Caki2 (cell line): ENCODE measurements at regions not wholly inside any gene's neighbourhood (a gene's known extent, or its start where the extent isn't known, plus 50 kb on each side); places are given as distances from the start of the nearest gene placed in this dataset.
"Not testable (repeated sequence)": the region's sequence is repeated elsewhere in the genome, so short reads cannot be mapped to it uniquely, and the experiment has no call there.

Experiments used
- DNase-seq: peaks from one replicate; pipeline ENCODE4 v3.0.0-alpha.2; 2015; ENCODE audit warnings: low read depth
- in situ Hi-C: cut with HindIII; loops from 2 replicates; pipeline ENCODE4 v1.10.0; 2016; ENCODE audit warnings: low sequenced_read_pairs, low pct_unique_long_range_greater_than_20kb, mixed read lengths

DNA sequence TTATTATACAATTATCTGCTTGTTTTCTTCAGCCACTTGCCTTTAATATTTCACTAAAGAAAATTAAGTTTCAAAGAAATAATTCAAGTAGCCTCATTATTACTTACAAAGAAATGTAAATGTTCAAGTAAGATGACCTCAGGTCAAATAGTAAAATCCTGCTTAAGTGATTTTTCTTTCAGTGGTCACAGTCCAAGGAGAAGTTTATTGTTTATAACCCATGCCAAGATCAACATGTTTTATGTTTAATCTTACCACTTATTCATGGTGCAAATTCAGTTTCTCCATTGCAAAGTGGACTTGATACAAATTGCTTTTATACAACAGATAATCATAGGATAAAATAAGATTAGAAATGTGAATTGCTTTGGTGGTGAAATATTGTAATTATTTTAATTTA, 370.2 kb upstream of the FLRT2 start:
- no peak for DNase-seq
- in situ Hi-C loops: no loop called here

DNA sequence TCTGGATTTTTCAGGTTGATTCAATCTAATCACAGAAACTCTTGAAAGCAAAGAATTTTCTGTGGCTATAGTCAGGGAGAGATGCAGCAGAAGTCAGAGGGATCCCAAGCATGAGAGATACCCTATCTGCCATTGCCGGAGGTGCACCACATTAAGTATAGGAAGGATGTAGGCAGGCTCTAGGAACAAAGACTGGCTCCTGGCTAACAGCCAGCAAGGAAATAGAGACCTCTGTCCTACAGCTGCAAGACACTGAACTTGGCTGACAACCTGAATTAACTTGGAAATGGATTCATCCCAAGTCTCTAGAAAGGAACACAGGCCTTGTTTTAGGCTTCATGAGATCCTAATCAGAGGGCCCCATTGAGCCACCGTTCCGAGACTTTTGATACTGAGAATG, 364.9 kb upstream of the FLRT2 start:
- DNase-seq: no peak
- in situ Hi-C loops: no loop called here

DNA sequence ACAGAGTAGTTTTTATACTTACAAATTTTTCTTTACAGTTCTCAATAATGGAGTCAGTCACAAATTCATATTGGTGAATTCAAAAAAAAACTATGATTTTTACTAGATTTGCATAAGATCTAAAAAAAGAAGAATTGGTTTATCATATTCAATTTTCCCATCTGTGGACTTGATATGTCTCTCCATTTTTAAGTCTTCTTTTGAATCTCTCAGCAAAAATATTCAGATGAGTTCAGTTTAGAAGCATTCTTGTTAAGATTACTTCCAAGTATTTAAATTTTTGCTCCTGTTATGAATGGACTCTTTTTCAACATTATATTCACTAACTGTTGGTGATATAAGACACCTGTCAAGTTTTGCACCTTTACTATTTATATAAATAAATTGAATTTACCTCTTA, 360.6 kb upstream of the FLRT2 start:
- no peak for DNase-seq
- in situ Hi-C loops: no loop called here

DNA sequence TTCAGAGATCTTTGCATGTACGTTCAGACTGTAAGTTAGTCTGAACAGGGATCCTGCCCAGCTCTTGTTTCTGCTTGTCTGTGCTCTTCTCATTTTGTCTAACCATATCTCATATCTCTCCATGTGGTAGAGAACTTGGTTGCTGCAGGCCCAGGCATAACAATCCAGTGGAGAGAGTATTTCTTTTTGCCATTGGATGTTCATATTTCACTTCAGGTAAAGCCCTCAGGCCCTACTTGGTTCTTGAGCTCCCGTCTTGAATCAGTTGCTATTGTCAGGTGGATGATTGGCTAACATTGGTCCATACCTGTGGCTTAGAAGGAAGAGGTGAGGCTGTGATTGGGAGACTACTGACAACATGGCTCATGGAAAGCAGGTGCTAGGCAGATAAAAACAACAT, 357.7 kb upstream of the FLRT2 start:
- DNase-seq: no peak
- in situ Hi-C loops: no loop called here

DNA sequence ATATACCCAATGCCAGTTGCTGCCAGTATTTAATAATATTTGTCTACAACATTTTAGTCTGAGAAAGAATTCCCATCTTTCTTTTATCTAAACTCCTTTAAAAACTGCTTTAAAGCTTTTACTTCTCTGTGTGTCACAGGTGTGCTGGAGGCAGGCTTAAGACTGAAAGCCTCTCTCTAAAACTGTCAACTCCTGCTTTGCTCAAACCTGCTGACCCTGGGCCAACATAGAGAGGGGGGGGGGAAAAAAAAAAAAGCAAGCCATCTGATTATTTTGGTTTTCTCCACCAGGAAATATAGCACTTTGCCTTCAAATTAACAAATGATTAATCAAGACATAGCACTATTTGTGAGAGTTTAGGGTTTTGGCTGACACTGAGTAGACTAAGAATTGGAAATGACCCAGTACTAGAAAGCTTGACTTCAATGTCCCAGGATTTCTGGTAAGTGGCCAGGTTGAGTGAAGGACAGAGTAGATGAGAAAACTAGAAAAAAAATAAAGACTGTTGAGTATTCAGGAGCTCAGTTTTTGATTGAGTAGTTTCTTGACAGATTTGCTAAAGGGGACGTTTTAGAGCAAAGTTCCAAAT, 357.0 kb upstream of the FLRT2 start:
- DNase-seq: no peak
- in situ Hi-C loops: no loop called here

DNA sequence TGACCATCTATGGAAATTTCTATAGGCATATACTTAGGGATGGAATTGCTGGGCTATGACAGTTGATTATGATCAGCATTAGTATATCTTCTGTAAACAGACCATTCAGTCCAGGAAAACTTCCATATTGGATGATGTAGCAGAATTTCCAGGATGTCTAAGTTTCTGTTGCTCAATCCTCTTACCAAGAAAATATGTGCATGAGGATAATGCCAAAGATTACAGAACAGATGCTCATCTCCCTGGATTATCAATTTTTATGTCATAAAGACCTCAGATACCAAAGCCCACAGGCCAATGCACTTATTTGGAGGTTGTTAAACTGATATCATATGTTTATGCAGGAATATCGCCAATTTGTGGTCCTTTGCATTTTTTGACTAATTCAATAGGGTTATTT, 354.4 kb upstream of the FLRT2 start:
- DNase-seq: no peak
- in situ Hi-C loops: no loop called here

DNA sequence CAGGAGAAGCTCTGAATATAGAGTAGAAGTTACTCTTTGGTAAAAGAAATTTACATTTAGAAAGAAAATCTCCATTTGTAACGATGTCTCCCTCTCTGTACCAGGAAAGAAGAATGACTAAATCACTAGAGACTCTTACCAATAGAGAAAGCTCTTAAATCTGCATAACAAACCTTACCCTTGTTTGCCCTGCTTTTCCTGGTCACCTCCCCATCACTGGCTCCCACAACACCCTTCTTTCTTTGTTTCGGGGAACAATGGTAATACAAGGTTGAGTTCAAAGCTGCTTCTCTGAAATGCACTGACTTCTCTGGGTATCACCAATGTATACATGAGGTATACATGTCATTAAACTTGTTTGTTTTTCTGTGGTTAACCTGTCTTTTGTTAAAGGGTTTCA, 351.1 kb upstream of the FLRT2 start:
- in situ Hi-C loops: no loop called here

DNA sequence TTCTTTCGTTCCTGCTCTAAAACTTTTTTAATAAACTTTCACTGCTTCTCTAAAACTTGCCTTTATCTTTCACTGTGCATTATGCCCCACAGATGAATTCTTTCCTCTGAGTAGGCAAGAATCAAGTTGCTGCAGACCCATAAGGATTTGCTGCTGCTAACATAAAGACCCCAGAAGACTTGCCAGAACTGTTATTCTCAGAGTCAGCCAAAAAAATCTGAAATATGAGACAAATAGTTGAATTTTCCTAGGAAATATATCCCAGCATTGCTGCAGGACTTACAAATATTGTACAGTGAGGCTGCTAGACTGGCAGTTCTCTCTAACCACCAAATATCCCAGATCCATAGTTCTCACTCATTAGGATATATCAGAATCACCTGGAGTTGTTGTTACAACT, 349.1 kb upstream of the FLRT2 start:
- no peak for DNase-seq
- in situ Hi-C loops: no loop called here

More for the DNA sequence above, 351.1 kb upstream of the FLRT2 start:
- DNase-seq: no peak

DNA sequence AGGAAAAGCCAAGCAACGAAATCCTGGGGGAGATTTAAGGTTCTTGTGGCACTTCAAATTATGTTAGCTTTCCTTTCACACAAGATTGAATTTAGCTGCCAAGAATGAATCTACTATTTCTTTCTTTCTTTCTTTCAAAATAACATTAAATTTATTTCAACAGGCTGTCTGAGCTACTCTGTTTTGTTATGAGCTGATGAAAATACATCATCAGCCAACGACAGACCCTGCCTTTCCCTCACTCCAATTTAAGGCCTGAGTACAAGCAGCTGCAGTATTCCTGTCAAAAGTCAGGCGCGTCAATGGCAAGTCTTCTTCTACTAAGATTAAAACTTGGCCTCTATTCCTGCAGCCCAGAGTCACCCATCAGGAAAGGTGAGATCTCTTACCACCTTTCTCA, 347.7 kb upstream of the FLRT2 start:
- no peak for DNase-seq
- in situ Hi-C loops: no loop called here

DNA sequence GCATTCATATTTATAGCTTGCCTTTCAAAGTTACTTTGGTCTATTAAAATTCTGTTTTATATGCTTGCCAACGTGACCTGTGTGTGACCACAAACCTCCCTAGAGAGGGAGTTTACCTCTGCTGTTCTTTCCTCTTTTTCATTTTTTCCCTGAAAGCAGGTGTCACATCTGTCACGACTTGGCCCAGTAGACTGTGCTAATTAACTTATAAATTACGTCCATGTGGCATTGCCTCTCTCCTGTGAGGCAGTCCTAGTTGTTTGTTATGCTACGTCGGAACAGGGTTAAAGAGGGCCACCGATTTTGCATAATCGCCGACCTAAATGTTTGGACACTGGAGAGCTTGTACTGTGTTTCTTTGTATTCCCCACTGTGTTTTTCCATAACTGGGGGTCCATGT, 343.9 kb upstream of the FLRT2 start:
- DNase-seq: no peak
- in situ Hi-C loops: no loop called here

DNA sequence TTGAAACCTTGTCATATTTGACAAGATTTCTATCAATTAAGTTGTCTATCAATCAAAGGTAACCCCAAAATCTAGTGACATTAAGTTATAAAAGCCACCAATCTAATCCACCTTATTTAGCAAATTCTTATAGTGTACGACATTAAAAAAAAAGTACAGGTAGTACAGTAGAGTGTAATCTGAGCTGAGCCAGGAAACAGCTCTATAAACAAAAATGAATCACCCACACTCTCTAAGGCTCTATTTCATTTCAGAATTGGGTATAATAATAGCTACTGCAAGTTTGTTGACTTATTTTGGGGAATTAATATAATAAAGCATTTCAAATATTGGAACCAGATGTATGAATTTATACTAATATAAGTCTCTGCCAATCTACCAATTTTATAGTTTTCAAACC, 342.4 kb upstream of the FLRT2 start:
- no peak for DNase-seq
- in situ Hi-C loops: no loop called here

DNA sequence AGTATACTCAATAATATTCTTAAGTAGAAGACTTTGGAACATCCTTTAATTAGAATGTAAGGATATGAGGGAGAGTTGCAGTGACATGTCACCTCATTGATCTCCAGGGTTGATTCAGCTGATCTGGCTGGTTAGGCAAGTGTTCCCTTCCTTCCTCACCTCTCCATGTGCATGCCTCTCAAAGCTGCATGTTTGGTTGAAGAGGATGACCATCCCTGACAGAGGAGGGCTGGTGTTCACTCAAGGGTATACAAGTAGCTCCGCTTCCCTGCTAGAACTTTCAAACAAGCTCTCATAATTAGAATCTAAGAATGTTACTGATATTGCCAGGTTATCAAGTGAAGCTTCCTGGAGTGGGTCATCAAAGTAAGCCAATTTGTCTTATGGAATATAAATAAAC, 341.1 kb upstream of the FLRT2 start:
- no peak for DNase-seq
- in situ Hi-C loops: no loop called here

DNA sequence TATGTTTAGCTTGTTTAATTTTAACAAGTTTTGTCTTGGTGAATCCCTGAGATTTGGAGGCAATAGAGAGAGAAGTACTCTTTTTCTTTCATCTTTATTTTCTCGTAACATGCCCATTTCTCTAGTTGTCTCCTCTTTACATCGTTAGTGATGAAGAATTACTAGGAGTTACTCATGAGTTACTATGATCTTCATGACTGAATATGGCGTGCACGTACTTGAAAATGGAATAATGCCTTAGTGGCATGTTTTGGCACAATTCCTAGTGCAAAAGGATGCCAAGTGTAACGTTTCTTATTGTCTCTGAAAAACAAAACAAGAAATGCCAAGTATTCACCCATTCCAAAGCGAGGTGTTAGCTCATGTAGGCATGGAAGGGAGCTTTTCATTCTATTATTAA, 340.7 kb upstream of the FLRT2 start:
- DNase-seq, in situ Hi-C loops: not testable (repeated sequence)

DNA sequence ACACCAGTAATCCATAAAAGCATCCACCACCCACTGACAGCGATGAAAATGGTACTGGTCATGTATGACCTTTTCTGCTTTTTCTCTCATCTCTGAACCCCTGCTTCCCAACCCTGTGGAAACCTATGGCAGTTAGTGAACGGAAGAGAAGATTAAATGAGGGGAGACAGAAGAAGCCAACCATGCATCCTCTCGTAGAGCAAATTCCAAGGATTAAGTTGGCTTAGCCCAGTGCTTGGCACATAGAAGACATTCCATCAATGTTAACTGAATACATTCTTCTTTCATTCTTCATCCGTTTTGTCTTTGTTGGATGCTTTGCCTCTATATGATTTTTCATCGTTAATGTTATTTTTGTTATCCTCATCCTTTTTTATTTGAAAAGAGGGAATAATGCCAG, 339.7 kb upstream of the FLRT2 start:
- in situ Hi-C loops: no loop called here
- DNase-seq: no peak

DNA sequence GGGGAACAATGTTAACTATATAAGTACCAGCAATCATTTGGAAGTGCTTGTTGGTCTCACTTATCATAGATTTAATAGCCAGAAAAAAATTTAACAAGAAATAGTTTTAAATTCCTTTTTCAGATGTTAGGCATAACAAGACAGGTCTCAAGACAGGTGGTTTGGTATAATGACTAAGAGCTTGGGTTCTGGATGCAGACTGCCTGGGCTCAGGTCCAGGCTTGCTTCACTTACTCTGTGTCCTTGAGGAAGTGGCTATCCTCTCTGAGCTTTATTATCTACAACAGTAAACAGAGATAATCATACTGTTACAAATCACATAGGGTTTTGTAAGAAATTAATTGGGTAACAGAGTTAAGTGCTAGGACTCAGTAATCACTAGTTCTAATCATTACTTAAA, 338.0 kb upstream of the FLRT2 start:
- in situ Hi-C loops: no loop called here
- no peak for DNase-seq

DNA sequence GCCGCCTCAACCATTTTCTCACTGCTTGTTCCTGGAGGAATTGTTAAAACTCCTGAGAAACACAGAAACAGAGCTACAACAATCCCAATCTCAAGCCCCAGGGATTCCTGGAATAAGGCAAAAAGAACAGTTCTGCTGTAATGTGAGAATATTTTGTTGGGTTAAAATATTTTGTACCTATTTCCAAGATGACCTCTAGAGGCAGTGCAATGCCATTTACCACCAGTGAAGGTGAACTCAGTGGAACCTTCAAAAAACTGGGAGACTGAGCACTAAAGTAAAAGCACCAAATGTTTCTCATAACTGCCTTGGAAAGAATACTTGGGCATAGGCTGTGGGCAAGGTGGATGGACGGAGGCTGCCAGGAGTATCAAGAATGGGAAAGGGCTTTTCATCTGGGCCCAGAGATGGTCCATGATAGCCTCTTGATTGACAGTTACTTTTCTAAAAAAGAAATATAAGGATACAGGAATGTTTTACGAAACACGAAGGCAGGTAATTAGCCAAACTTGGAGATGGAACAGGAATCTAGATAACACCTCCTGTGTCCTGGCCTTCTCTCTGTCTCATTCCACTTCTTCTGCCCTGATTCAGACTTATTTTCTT, 334.0 kb upstream of the FLRT2 start:
- no peak for DNase-seq
- in situ Hi-C loops: no loop called here

DNA sequence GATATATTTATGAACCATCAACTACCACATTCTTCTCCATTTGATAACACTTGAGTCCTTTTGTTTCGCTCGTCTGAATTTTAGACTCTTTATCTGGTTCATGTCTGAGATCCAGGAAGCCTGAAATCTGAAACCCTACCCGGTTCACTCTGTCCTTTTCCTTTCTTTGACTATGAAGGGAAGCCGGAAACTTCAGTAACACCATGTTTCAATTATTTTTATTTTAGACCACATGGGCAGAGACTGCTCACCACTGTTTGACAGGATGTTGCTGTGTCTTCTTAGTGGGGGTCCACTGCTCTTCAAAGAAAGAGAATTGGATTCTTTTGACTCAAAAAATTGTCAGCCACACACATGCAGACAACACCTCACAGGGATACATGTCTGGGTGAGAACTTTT, 331.9 kb upstream of the FLRT2 start:
- DNase-seq: no peak
- in situ Hi-C loops: no loop called here

DNA sequence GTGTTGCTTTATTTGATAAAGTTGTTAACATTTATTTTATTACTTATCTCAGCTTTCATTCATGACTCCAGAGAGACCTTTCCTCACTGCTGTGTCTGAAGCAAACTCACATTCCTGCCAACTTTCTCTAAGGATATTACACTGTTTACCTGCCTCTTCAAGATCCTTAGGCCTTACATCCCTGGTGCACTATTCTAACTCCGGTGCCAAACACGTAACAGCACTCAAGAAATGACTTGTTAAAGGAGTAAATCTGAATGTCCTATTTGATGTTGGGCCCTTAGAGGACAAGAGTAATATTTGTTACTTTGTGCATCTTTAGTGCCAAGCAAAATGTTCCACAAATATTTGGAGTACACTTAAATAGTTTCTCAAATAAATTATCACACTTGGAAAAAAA, 324.1 kb upstream of the FLRT2 start:
- in situ Hi-C loops: no loop called here
- no peak for DNase-seq

DNA sequence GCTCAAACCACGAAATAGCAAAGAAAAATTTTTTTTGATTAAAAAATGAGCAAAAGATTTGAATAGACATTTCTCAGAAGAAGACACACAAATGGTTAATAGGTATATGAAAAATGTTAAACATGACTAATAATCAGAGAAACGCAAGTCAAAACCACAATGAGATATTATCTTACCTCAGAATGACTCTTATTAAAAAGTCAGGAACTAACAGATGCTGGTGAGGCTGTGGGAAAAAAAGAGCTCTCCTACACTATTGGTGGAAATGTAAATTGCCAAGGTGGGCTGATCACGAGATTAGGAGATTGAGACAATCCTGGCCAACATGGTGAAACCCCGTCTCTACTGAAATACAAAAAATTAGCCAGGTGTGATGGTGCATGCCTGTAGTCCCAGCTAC, 315.5 kb upstream of the FLRT2 start:
- DNase-seq: no peak
- in situ Hi-C loops: no loop called here

DNA sequence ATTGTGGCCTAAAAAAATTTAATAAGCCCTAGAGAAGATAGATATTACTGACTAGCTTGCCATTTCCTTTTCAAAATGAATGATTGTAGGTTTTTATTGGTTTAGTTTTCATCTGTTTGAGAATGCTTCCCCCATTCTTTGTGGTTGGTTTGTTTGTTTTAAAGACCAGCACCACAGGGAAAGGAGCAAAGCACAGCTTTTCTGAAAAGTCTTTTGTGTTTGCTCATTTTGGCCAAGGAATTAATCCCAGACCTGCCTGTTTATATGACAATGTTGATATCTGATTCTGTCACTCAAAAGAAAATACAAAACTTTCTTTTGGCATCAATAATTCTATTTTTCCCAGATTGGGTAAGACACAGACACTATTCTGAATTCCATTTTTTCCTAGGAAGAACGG, 312.5 kb upstream of the FLRT2 start:
- in situ Hi-C loops: no loop called here
- no peak for DNase-seq

DNA sequence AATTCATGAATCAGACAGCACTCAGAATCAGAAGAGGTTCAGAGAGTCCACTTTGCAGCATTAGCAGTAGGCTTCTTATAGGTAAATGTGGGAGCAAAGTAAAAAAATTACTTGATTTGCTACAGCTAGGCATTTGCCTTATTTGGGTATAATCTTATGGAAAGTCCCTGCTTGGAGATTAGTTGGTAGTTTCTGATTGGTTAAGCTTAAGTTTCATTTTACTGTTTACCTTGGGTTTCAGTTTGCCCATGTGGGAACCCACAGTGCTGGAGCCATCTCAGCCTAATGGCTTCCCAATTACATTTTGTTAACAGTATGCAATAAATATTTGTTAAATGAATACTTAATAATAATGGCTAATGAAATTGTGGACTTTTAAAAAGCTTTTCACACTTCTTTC, 311.0 kb upstream of the FLRT2 start:
- in situ Hi-C loops: no loop called here
- no peak for DNase-seq
